B cell (primary cell): ENCODE measurements at regions not wholly inside any gene's neighbourhood (a gene's known extent, or its start where the extent isn't known, plus 50 kb on each side); places are given as distances from the start of the nearest gene placed in this dataset.

Experiments used
- ATAC-seq: fragments of 200-7000 bp; cut with Tn5 transposase; one replicate; pipeline ENCODE4 v1.10.0; 2021; ENCODE audit warnings: low read depth, mild to moderate bottlenecking, moderate number of reproducible peaks, moderate library complexity
- CTCF ChIA-PET: fragments of 350-600 bp; sonication (Branson Sonifier 250); formaldehyde crosslinking; loops from one replicate; lab custom pipeline; 2021; ENCODE audit warnings: antibody characterized with exemption, inconsistent platforms; lab: Charles Lee
- POLR2A ChIA-PET: fragments of 350-600 bp; sonication (Branson Sonifier 250); formaldehyde crosslinking; loops from one replicate; lab custom pipeline; 2021; ENCODE audit warnings: antibody characterized with exemption; lab: Charles Lee
- DNase-seq: peaks from one replicate; pipeline ENCODE4 v3.0.0; 2013
- H2AFZ ChIP-seq: 2 replicates; pipeline ENCODE4 v1.6.1; 2012; ENCODE audit warnings: mild to moderate bottlenecking, low read depth, low read length; ENCODE audit not compliant: insufficient read depth, poor library complexity, severe bottlenecking
- H3K27ac ChIP-seq, 2 donors: 1 replicate in 1 of 2; 2 replicates in 1 of 2; pipeline ENCODE4 v1.5.1; 2012 to 2013; ENCODE audit warnings: low read length in 2 of 2, mild to moderate bottlenecking in 2 of 2, moderate library complexity in 1 of 2
- H3K27me3 ChIP-seq, 4 experiments: fragments of 200-600 bp in 1 of 4; sonication (generic) in 1 of 4; replicated peaks in 1 of 4; 1 replicate in 2 of 4; 2 replicates in 2 of 4; pipeline versions ENCODE4 v1.6.1 to v1.7.0; 2013 to 2016; ENCODE audit warnings: low read length in 3 of 4, mild to moderate bottlenecking in 2 of 4, mixed read lengths in 1 of 4, moderate library complexity in 1 of 4; ENCODE audit not compliant: insufficient read depth in 4 of 4, control insufficient read depth in 3 of 4; ENCODE audit errors: control extremely low read depth in 1 of 4
- H3K36me3 ChIP-seq, 2 experiments: replicated peaks in 1 of 2; 1 replicate in 1 of 2; 2 replicates in 1 of 2; pipeline versions ENCODE4 v1.6.1 to v1.7.1; 2013; ENCODE audit warnings: low read length in 1 of 2; ENCODE audit not compliant: insufficient read depth in 2 of 2, control insufficient read depth in 1 of 2; ENCODE audit errors: control extremely low read depth in 1 of 2, extremely low read depth in 1 of 2
- H3K4me1 ChIP-seq, 2 donors: fragments of 200-600 bp in 1 of 2; sonication (generic) in 1 of 2; 1 replicate in 1 of 2; 2 replicates in 1 of 2; pipeline versions ENCODE4 v1.5.1 to v1.6.1; 2013 to 2017; ENCODE audit warnings: low read length in 2 of 2; ENCODE audit not compliant: control insufficient read depth in 2 of 2, insufficient read depth in 2 of 2
- H3K4me2 ChIP-seq: replicated peaks from 2 replicates; pipeline ENCODE3; 2012; ENCODE audit warnings: mild to moderate bottlenecking, low read depth, low read length; ENCODE audit not compliant: poor library complexity, severe bottlenecking
- H3K4me3 ChIP-seq, 5 experiments: fragments of 200-600 bp in 1 of 5; sonication (generic) in 1 of 5; 1 replicate in 3 of 5; 2 replicates in 2 of 5; pipeline versions ENCODE4 v1.5.1 to v1.7.0; 2011 to 2016; ENCODE audit warnings: low read length in 4 of 5, mild to moderate bottlenecking in 4 of 5, low read depth in 2 of 5, control low read depth in 1 of 5, moderate library complexity in 1 of 5; ENCODE audit not compliant: insufficient read depth in 1 of 5; ENCODE audit errors: control extremely low read depth in 1 of 5, extremely low read depth in 1 of 5
- H3K79me2 ChIP-seq: fragments of 200-600 bp; sonication (generic); one replicate; pipeline ENCODE4 v1.6.0; 2016; ENCODE audit warnings: low read length; ENCODE audit not compliant: control insufficient read depth, insufficient read depth
- H3K9ac ChIP-seq: fragments of 200-600 bp; sonication (generic); 2 replicates; pipeline ENCODE4 v1.6.1; 2017; ENCODE audit warnings: mild to moderate bottlenecking, low read length, moderate library complexity
- H3K9me3 ChIP-seq, 3 donors: one replicate each; pipeline versions ENCODE4 v1.6.1 to v1.7.1; 2013; ENCODE audit warnings: low read length in 2 of 3; ENCODE audit not compliant: control insufficient read depth in 2 of 3, insufficient read depth in 1 of 3; ENCODE audit errors: control extremely low read depth in 1 of 3
- H4K20me1 ChIP-seq: 2 replicates; pipeline ENCODE4 v1.6.0; 2012; ENCODE audit warnings: mild to moderate bottlenecking, low read length; ENCODE audit not compliant: insufficient read depth, control insufficient read depth, poor library complexity, severe bottlenecking
- H3K27ac Mint-ChIP-seq: one replicate; pipeline ENCODE4 v1.8.0; 2021; ENCODE audit warnings: mixed read lengths
- H3K27me3 Mint-ChIP-seq: one replicate; pipeline ENCODE4 v1.8.0; 2021; ENCODE audit warnings: mixed read lengths
- H3K4me1 Mint-ChIP-seq: one replicate; pipeline ENCODE4 v1.8.0; 2021; ENCODE audit warnings: mixed read lengths
- H3K4me3 Mint-ChIP-seq: one replicate; pipeline ENCODE4 v1.8.0; 2021; ENCODE audit warnings: mixed read lengths
- H3K9me3 Mint-ChIP-seq: one replicate; pipeline ENCODE4 v1.8.0; 2022; ENCODE audit warnings: mixed read lengths; ENCODE audit not compliant: insufficient read depth
- EZH2 ChIP-seq: IDR thresholded peaks from 2 replicates; pipeline ENCODE4 v1.6.1; 2012; ENCODE audit warnings: borderline replicate concordance, low read depth, mild to moderate bottlenecking, moderate library complexity, low read length; ENCODE audit not compliant: insufficient read depth, poor library complexity, severe bottlenecking
- WGBS: methylation state at CpG from one replicate; pipeline ENCODE4 v1.1.5; 2013; ENCODE audit warnings: missing lambda C conversion rate; ENCODE audit not compliant: insufficient coverage; 5-methylcytosine and 5-hydroxymethylcytosine counted together
- intact Hi-C: fragments of 100-400 bp; cut with micrococcal nuclease; formaldehyde crosslinking; loops from one replicate; pipeline ENCODE4 v1.10.0; 2022
- TF ChIP-seq, protein P1 (sequence below): fragments of 200-600 bp; IDR thresholded peaks from one replicate; pipeline ENCODE4 v1.8.0; 2022; ENCODE audit warnings: antibody characterized with exemption, mild to moderate bottlenecking

DNA sequence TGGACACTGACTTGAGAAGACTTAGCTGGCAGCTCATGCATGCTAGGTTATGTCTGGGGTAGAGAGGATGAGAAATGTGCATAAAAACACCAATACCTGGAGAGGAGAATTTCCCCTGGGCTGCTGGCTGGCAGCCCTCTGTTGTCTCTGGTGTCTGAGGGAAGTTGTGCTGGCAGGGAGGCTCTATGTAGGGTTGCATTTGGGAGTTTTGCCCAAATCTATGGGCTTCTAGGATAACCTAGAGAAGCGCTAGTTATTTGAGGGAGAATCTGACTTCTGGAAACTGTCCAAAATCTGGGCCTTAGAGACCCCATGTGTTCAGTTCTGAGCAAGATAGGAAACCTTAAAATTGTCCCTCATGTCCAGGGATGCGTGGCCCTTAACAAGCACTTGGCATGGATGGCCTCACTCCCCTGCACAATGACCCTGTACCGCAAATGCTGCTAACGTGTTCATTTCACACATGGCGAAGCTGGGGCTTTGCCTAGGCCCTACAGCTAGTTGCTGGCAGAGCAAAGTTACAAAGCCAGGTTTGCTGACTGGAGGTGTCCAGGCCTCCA lies 70.3 kb upstream of the ATP2B2 start:
- peaks cover 0 to 3% (median 0%) of the 10 kb centered on the region in 3 donors for H3K9me3 ChIP-seq
- H3K27ac Mint-ChIP-seq = no peak overlapping the region
- no peak overlapping the region for H2AFZ ChIP-seq
- ChIA-PET CTCF (no interaction called here), POLR2A (no interaction called here)
- H3K4me2 ChIP-seq = no peak overlapping the region
- no peak for TF ChIP-seq EZH2
- TF ChIP-seq, protein P1, sequence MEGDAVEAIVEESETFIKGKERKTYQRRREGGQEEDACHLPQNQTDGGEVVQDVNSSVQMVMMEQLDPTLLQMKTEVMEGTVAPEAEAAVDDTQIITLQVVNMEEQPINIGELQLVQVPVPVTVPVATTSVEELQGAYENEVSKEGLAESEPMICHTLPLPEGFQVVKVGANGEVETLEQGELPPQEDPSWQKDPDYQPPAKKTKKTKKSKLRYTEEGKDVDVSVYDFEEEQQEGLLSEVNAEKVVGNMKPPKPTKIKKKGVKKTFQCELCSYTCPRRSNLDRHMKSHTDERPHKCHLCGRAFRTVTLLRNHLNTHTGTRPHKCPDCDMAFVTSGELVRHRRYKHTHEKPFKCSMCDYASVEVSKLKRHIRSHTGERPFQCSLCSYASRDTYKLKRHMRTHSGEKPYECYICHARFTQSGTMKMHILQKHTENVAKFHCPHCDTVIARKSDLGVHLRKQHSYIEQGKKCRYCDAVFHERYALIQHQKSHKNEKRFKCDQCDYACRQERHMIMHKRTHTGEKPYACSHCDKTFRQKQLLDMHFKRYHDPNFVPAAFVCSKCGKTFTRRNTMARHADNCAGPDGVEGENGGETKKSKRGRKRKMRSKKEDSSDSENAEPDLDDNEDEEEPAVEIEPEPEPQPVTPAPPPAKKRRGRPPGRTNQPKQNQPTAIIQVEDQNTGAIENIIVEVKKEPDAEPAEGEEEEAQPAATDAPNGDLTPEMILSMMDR = no peak
- ATAC-seq (no peak), DNase-seq (no peak)
- H3K79me2 ChIP-seq = no peaks in the 10 kb centered on the region
- no peaks in the 10 kb centered on the region for H3K36me3 ChIP-seq
- no peak overlapping the region for H3K4me3 ChIP-seq
- H3K27me3 ChIP-seq = peaks cover 0 to 9% (median 0%) of the 10 kb centered on the region in 4 experiments
- no peaks in the 10 kb centered on the region for H3K4me1 ChIP-seq
- no peak overlapping the region for H3K4me3 Mint-ChIP-seq
- H3K9me3 Mint-ChIP-seq = no peaks in the 10 kb centered on the region
- 87% methylated on average over 5 of the region's 5 CpGs for WGBS
- intact Hi-C loops = no loop called here
- H3K9ac ChIP-seq = no peak overlapping the region
- no peaks in the 10 kb centered on the region for H4K20me1 ChIP-seq
- H3K4me1 Mint-ChIP-seq = no peaks in the 10 kb centered on the region
- no peak overlapping the region for H3K27ac ChIP-seq
- peaks cover 23% of the 10 kb centered on the region for H3K27me3 Mint-ChIP-seq

DNA sequence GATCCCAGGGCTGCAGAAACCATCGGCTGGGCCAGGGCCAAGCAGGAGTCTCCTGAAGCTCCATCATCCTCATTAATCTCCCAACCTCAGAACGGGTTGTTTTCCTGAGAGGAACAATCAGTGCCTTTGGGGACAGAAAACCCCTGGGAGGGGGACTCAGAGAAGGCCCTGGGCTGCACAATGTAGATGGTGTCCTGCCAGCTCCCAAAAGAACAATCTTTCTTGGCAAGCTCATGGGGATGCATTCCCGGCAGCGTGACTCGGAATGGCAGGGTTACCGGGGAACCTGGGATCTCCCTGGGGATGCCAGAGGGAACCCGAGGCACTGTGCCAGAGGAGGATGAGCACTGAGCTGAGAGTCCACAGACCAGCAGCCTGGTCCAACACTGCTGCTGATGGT lies 72.1 kb upstream of the ATP2B2 start:
- Histone ChIP-seq H3K27ac (no peak overlapping the region), H3K4me1 (no peaks in the 10 kb centered on the region), H3K4me3 (no peak overlapping the region), H4K20me1 (no peaks in the 10 kb centered on the region), H3K27me3 (peaks cover 0 to 8% (median 0%) of the 10 kb centered on the region in 4 experiments), H3K4me2 (no peak overlapping the region), H2AFZ (no peak overlapping the region), H3K9me3 (no peaks in the 10 kb centered on the region), H3K79me2 (no peaks in the 10 kb centered on the region), H3K9ac (no peak overlapping the region), H3K36me3 (no peaks in the 10 kb centered on the region)
- TF ChIP-seq EZH2 = no peak
- TF ChIP-seq, protein P1 = no peak
- H3K4me3 Mint-ChIP-seq = no peak overlapping the region
- ChIA-PET POLR2A (no interaction called here), CTCF (interaction anchor here (0.6 kb wide), 1 partner anchor 282 kb away, joined by 3 read pairs; no protein-coding TSS in a partner anchor)
- H3K9me3 Mint-ChIP-seq = no peaks in the 10 kb centered on the region
- ATAC-seq (no peak), DNase-seq (no peak)
- 92% methylated on average over 6 of the region's 7 CpGs for WGBS
- no peak overlapping the region for H3K27ac Mint-ChIP-seq
- intact Hi-C loops = no loop called here
- H3K27me3 Mint-ChIP-seq = peaks cover 16% of the 10 kb centered on the region
- H3K4me1 Mint-ChIP-seq = no peaks in the 10 kb centered on the region
